SKM-1 treated with dmso at 0.1 percent for 144 hours (cell line): ENCODE measurements at regions not wholly inside any gene's neighbourhood (a gene's known extent, or its start where the extent isn't known, plus 50 kb on each side); places are given as distances from the start of the nearest gene placed in this dataset.

Experiments
- DNase-seq: peaks from one replicate; lab custom pipeline; 2025; ENCODE audit not compliant: unreplicated experiment; lab: John Stamatoyannopoulos, UW

GRCh38 chr10:98332623-98333269, 64.8 kb upstream of the LOXL4 start:
- DNase-seq = no peak

- DNase-seq = peak; percentile 51
Observed at GRCh38 chr10:98331885-98332284, 63.9 kb upstream of the LOXL4 start.

GRCh38 chr10:98330987-98331386, 63.0 kb upstream of the LOXL4 start:
- no peak for DNase-seq

GRCh38 chr10:98328640-98329039, 60.6 kb upstream of the LOXL4 start:
- DNase-seq = no peak

- no peak for DNase-seq
Observed at GRCh38 chr10:98328163-98328562, 60.2 kb upstream of the LOXL4 start.

GRCh38 chr10:98326621-98327027, 58.6 kb upstream of the LOXL4 start:
- DNase-seq = no peak

GRCh38 chr10:98323221-98324164, 55.5 kb upstream of the LOXL4 start:
- peak; percentile 92 for DNase-seq

GRCh38 chr10:98321186-98321780, 53.3 kb upstream of the LOXL4 start:
- no peak for DNase-seq

GRCh38 chr10:98320486-98321185, 52.6 kb upstream of the LOXL4 start:
- DNase-seq = no peak

GRCh38 chr10:98318861-98319260, 50.9 kb upstream of the LOXL4 start:
- DNase-seq = no peak
